GM21447 (cell line): ENCODE measurements at regions not wholly inside any gene's neighbourhood (a gene's known extent, or its start where the extent isn't known, plus 50 kb on each side); places are given as distances from the start of the nearest gene placed in this dataset.

Experiments used
- ATAC-seq: cut with Tn5 transposase; IDR thresholded peaks from one replicate; pipeline ENCODE4 v1.9.1; 2021; ENCODE audit not compliant: unreplicated experiment

DNA sequence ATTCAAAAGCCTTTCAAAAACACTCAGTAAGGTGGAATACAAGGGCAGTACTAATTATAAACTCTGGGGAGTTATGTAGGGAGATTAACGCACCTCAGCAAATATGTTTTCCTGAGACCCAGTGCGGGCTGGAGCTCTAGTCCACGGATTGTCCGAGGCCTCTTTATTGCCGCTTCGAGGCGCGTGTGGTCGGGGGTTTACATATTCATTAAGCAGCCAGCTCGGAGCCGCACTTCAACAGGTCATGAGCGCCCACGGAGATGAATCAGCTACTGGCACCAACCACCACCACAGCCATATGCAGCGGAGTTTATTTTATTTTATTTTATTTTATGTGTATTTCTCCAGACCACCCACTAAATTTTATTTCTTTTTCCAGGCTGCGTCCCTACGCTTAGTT is 195.9 kb upstream of the ADARB2 start:
- no peak for ATAC-seq

DNA sequence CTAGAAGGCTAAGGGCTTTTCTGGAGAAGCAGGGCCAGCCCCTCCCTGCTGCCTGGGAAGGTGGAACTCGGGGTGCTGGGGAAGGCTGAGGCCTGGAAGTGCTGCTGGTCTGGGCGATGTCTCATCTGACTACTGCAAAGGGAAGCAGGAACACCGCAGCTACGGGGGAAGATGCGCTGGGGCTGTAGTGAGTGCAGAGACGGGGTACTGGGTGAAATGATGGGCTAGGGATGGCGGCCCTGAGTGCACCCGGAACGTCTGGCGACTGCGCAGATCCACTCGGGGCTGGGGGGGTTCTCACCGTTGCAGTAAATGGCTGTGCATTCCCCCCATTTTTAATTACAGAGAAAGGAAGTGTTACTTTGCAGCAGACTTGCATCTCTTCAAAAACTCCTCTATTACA is 195.4 kb upstream of the ADARB2 start:
- no peak for ATAC-seq

DNA sequence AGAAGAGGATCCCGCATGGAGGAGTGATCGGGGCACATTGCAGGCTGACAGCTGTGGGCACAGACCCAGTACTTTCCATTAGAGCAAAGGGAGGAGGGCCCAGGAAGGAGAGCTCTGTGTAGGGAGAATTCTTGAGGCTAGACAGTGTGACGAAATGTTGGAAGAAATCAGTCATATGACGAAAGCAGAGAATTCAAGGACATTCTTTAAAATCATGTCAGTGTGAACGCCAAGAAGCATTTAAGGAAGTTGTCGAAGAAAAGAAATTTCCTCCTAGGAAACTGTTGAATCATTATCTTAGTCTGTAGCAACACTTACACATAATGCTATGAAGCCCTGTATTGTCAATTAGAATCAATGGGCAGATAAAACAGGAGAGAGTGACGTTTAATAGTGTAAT is 191.3 kb upstream of the ADARB2 start:
- ATAC-seq, result no peak

DNA sequence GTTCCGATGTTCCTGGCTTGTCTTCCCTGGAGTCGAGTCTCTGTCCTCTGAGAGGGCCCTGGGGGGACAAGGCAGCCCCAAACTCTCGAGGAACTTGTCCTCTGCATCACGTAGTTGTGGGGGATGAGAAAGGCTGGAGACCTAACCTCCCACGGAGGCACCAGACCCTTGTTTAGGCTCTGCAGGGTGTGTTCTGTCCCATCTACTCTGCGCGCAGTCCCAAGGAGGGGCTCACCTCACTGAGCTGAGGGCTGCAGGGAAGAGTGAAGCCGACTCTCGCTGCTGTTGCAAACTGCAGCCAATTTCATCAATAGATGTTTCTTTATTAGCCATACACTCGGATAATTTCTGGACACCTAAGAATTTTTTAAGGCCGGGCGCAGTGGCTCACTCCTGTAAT is 186.7 kb upstream of the ADARB2 start:
- no peak for ATAC-seq

DNA sequence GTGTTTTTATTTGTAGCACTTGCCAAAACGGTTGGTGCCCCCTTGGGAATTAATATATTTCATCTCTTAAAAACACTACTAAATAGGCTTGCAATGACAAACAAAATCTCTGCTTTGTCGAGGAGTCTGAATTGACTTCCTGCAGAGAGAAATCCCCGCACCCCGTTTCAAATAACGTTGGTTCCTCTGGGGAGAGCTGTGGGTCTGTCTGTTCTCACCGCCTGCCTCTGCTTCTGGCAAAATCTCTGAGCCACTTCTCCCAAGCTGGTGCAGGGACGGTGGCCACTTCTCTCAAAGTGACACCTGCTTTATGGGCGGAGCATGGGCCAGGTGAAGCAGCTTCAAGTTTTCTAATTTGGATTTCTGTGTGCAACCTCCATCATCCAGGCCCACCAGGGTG is 186.3 kb upstream of the ADARB2 start:
- ATAC-seq, result no peak

DNA sequence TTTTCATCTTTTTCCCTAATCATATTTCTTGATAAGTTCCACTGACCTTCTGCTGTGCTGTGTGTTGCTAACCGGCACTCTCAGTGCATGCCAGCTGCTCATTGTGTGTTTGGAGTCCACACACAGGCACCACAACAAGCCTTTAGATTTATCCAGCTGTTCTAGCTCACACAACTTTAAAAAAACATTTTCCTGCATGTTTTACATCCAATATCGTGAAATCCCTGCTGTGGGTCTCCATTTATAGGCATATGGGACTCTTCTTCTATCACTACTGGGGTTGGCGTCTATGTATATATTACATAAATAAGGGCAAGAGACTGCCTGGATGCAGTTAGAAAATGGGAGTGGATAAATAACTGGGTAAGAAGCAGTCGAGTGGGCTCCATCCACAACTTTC is 183.6 kb upstream of the ADARB2 start:
- ATAC-seq, result no peak

DNA sequence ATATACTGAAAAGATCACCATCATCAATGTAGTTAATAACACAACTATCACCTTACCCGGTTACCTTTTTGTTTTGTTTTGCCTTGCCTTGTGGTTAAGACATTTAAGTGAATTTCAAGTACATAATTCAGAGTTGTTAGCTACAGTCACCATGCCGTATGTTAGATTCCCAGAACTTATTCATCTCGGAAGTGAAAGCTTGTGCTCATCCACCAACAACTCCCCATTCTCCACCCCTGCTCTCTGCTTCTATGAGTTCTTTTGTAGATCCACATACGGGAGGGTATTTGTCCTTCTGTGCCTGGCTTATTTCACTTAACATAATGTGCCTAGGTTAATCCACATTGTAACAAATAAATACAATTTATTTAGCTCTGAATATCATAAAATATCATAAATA is 182.8 kb upstream of the ADARB2 start:
- ATAC-seq, result no peak

DNA sequence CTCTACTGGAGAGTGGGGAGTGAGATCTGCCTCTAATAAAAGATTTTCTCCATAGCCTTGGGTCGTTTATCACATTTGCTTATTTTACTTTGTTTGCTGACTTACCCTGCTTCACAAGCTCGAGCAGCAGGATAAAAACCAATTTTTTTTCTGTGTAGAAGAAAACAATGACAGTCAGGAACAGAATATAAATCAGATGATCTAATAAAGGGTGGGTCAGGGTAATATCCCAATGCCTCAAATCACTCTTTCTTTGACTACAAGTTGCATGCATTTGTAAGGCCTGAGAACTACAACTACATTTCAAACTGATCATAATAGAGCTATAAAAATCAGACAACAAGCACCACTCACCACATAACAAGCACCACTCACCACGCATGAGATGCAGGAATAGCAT is 174.4 kb upstream of the ADARB2 start:
- ATAC-seq, result no peak

DNA sequence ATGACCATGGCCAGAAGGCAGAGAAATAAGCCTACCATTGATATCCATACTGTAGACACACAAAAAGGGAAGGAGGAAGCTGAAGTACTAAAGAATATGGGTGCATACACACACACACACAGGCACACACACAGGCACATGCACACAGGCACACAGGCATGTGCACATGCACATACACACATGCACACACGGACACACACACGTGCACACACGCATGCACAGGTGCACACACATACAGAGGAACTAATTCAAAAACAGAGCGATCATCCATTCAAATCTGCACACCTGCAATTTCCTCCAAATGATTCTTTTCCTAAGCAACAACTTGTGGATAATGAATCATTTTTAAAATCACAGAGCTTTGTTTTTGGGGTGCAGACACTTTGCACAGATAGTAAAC is 166.7 kb upstream of the ADARB2 start:
- no peak for ATAC-seq

DNA sequence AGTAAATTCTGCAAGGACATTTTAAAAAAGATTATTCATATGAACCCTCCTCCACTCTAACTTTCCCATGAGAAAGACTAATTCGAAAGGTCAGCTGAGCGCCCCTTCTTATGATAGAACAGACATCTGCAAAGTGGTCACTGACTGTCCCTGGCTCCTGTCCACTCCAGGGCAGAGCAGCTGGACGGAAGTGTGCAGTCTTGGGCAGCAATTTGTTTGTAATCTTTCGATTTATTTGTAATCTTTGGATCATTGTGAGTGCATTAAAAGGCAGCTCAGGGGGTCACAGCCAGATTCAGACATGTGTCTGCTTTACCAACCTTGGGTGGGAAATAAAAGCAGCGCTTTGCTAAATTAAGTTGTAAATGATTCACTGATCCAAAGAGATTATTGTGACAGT is 158.8 kb upstream of the ADARB2 start:
- no peak for ATAC-seq

DNA sequence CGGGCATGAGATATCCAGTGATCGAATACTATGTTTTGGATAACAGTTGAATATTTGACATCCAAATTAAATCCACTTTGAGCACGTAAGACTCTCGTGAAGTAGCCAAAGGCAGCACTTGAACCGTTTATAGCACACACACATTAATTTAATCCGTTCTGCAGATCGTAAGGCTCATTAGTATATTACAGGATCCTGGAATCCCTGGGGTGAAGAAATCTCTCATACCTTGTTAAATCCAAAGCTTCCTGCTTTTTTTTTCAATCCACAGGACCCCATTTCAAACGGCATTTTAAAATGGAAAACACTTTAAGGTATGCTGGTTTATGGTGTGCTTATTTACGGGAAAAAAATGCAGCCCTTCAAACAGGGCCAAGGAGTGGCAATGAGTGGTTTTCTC is 158.4 kb upstream of the ADARB2 start:
- no peak for ATAC-seq

DNA sequence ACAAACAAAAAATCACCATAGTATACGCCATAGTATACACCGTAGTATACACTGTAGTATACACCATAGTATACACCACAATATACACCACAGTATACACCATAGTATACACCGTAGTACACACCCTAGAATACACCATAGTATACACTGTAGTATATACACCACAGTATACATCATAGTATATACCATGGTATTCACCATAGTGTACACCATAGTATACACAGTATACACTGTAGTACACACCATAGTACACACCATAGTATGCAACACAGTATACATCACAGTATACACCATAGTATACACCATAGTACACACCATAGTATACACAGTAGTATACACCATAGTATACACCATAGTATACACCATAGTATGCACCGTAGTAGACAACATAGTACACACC is 157.6 kb upstream of the ADARB2 start:
- ATAC-seq, result no peak

DNA sequence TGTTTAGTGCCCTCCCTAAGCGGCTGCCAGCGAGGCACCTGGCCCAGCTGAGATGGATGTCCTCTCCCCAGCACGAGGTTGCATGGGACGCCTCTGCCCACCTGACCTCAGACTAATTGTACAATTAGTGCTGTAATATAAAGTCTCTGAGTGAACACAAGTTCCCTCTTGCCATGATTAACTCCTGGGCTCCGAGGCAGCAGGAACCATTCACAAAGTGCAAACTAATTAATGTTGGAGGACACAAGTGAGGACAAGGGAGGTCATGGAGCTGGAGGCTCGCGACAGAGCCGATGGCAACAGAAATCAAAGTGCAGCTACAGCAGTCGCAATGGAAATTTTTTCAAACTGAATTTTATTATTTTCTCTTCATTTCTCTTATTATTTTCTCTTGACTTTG is 156.6 kb upstream of the ADARB2 start:
- no peak for ATAC-seq

DNA sequence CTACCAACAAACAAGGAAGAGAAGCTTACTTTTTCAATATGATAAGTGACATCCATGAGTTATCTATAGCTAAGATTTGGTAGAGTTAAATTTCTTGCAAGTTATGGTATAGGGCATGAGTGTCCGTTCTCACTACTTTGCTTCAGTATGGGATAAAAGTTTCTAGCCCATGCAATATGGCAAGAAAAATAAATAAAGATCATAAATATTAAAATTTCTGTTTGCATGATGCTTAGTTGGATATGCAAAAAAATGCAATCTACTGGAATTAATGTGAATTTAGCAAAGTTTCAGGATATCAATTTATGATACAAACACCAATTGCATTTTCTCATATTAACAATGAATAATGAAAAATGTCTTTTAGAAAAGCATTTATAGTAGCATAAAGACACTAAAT is 148.7 kb upstream of the ADARB2 start:
- no peak for ATAC-seq

DNA sequence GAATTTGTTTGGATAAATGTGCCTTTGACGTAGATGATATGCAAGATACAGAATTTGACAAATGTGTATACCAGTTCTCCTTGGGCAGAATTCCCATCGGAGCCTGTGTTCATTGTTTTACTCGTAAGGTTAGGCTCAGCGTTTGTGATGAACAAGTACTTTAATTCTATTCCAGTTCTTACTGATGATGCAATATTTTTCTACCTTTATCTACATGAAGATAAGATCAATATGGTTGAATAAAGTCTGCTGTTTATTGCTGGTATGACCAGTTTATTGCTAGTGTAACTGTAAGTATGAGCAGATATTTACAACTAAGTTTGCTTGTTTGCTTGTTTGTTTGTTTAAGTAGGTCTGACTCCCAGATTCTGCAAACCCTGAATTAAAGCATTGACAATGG is 145.4 kb upstream of the ADARB2 start:
- no peak for ATAC-seq

DNA sequence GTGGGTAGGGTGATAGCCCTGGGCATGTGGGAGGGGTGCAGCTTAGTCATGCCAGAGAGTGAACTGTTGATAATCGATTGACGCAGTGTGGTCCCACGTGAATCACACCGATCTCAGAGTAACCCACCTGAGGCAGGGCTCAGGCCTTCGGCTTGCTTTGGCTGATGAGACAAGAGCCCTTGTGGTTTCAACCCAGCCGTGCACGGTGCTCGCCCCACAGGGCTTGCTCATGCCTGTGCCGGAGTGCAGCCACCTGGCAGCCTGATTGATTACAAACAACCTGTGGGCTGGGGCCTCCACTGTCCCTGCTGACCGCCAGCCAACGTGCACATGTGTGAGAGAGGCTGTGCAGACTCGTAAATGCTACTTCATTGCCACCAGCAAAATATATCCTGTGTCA is 144.9 kb upstream of the ADARB2 start:
- ATAC-seq, result no peak

DNA sequence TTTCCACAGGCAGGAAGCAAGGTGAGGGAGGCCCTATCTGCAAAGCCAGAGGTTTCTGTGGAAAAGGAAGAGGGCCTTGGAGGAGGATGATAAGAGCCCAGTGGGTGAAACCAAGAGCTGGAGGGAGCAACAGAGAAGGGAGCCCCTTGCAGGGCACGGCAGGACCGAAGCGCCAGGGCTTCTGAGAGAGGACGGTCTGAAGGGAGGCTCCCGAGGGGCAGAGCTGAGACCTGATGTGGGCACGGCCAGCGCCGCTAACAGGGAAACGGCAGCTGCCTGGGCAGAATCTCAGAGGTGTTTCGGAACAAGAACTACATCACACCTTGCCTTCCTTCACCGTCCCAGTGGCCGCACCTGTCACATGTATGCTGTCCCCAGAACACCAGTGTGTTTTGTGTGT is 144.3 kb upstream of the ADARB2 start:
- no peak for ATAC-seq

DNA sequence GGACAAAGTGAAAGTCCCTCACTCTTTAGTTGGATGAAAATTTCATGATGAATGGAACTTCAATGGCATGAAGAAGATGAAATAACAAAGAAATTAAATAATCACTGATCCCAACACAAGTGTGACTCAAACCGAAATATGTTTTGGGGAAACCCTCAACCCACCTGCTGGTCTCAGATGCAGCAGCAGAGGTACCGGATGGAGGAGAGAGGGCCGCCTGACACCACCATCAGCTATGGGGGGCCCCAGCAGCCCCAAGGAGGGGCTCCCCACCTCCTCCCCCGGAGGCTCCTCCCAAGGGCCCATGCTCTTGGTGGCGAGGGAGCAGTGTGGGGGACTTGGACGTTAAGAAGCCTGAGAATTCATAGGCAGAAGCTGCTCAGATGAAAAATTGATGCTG is 137.2 kb upstream of the ADARB2 start:
- no peak for ATAC-seq

DNA sequence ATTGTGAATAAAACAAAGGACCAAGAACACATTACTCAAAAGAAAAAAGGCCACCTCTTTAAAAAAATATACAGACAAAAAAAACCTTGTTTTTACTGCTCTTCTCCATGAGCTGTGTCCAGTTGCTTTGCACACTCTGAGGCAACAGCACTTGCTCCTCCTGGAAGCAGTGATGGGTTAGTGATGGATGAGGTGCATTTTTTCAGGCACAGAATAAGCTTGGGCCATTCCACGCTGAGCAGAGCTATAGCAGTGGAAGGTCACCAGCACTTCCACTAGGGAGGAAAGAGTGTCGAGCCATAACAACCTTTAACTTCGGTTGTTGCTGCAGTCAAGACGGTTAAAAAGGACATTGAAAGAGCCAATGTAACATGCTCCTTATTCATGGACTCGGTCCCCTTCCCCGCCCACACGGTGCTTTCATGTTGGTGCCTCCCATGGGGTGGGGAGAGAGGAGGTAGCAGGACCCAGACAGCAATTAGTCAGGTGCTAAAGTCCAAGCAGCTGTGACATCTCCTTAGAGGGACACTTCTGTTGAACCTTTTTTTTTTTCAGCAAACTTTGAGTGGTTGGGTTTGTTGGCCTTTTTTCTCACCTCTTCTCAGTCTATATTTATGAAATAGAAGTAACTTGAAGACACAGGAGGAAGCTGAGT is 136.5 kb upstream of the ADARB2 start:
- no peak for ATAC-seq

DNA sequence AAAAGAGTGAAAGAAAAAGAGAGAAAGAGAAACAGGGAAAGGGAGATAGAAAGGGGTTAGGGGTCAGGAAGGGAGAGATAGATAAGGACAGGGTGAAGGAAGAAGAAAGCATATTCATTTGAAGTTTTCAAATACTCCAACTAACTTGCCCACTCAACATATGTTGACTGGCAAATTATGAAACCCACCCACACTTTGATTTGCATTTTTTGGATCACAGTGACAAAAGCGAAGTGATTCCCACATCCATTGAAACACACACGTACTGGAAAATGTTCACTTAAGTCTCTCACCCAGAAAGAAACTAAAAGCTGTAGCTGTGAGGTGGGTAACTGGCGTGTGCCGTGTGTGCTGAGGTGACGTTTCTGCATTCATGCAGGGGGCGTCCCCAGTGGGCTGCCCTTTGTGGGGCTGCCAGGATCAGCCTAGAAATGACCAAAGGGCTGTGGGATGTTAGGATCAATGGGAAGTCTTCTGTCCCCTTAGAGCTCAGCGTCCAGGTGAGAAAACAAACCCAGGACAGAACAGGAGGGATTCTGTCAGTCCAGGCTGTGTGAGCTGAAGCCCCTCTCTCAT is 134.9 kb upstream of the ADARB2 start:
- no peak for ATAC-seq

DNA sequence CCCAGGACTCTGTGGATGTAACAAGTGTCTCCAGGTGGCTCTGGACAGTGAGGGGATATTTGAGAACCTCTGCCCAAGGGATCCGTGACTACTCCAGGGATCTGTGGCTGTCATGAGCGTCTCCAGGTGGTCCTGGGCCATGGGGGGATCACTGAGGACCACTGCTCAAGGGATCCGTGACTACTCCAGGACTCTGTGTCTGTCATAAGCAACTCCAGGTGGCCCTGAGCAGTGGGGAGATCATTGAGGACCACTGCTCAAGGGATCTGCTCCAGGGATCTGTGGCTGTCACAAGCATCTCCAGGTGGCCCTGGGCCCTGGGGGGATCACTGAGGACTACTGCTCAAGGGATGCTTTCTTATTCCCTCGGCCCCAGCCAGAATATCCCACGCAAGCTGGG is 133.2 kb upstream of the ADARB2 start:
- ATAC-seq, result no peak

DNA sequence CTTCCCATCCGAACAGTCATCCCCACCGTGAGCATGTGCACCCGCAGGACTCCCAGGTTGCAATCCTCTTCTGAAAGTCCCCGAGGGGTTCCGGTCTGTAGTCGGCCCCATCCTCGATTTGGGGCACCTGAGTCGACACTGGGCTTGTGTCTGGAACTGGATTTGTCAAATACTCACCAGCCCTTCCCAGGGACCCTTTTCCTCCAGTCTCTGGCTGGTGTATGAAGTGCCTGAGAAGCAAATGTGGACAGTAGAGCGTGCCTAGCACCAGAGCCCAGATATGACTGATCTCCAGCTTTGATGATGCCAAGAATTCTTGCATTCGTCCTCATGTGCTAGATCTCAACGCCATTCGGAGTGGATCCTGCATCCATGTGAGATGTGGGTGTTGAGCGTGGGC is 132.5 kb upstream of the ADARB2 start:
- no peak for ATAC-seq

DNA sequence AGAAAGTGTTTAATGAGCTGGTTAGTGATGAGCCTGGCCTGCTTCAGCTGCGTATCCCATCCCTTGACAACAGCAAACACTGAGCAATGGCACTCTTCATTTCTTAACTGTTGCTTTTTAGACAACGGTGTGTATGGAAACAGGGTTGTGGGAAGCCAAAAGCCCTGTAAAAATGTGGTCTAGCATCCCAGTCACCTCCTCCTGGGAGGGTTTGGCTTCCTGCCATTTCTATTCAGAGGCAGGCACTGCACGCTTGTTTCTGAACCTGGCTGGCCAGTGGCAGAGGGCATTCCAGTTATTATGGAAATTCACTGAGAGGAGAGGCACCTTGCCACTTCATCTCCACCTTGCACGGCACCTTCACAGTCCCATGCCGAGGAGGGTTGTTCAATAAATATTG is 123.0 kb upstream of the ADARB2 start:
- no peak for ATAC-seq
